Choroid plexus epithelial cell (primary cell): ENCODE measurements at regions not wholly inside any gene's neighbourhood (a gene's known extent, or its start where the extent isn't known, plus 50 kb on each side); places are given as distances from the start of the nearest gene placed in this dataset.

Source experiments
- DNase-seq: peaks from one replicate; pipeline ENCODE4 v3.0.0-alpha.2; 2010; ENCODE audit warnings: low read depth
- H3K4me3 ChIP-seq: 2 replicates; pipeline ENCODE4 v1.5.1; 2011; ENCODE audit warnings: low read depth, mild to moderate bottlenecking, control low read depth, low read length, moderate library complexity
- CTCF ChIP-seq: conservative IDR thresholded peaks from 2 replicates; pipeline ENCODE4 v1.5.1; 2011; ENCODE audit warnings: low read depth, mild to moderate bottlenecking, control low read depth, inconsistent platforms, low read length, moderate library complexity

GRCh38 chr18:46338766-46339165 lies 234.6 kb downstream of the HAUS1 start:
- no peak for TF ChIP-seq CTCF
- no peak for DNase-seq
- no peak overlapping the region for H3K4me3 ChIP-seq

- no peak overlapping the region for H3K4me3 ChIP-seq
- no peak for TF ChIP-seq CTCF
- no peak for DNase-seq
Measured at GRCh38 chr18:46340716-46341115, 236.5 kb downstream of the HAUS1 start.

- no peak overlapping the region for H3K4me3 ChIP-seq
- DNase-seq: no peak
- TF ChIP-seq CTCF: no peak
Measured at GRCh38 chr18:46341986-46342525, 237.9 kb downstream of the HAUS1 start.

GRCh38 chr18:46343456-46343855 lies 239.3 kb downstream of the HAUS1 start:
- H3K4me3 ChIP-seq: no peak overlapping the region
- no peak for DNase-seq
- TF ChIP-seq CTCF: no peak

GRCh38 chr18:46343931-46344372 lies 239.8 kb downstream of the HAUS1 start:
- no peak for TF ChIP-seq CTCF
- DNase-seq: no peak
- no peak overlapping the region for H3K4me3 ChIP-seq

GRCh38 chr18:46344416-46345180 lies 240.4 kb downstream of the HAUS1 start:
- TF ChIP-seq CTCF: no peak
- H3K4me3 ChIP-seq: no peak overlapping the region
- no peak for DNase-seq

GRCh38 chr18:46345181-46345465 lies 240.9 kb downstream of the HAUS1 start:
- no peak overlapping the region for H3K4me3 ChIP-seq
- DNase-seq: no peak
- no peak for TF ChIP-seq CTCF
